SK-N-SH treated with all-trans-retinoic acid at 6 μM for 48 hours (cell line): ENCODE measurements at regions not wholly inside any gene's neighbourhood (a gene's known extent, or its start where the extent isn't known, plus 50 kb on each side); places are given as distances from the start of the nearest gene placed in this dataset.

ENCODE experiments used
- ARNTL ChIP-seq: fragments of 450-650 bp; formaldehyde crosslinking; IDR thresholded peaks from 2 replicates; pipeline ENCODE4 v1.5.0; 2020; ENCODE audit warnings: low read depth, mild to moderate bottlenecking, moderate library complexity, borderline replicate concordance
- CSRNP3 ChIP-seq: fragments of 250-450 bp; sonication (Bioruptor Pico); IDR thresholded peaks from 2 replicates; pipeline ENCODE4 v1.5.1; 2021; ENCODE audit warnings: mild to moderate bottlenecking, moderate library complexity
- RARB ChIP-seq: fragments of 250-450 bp; sonication (Bioruptor Pico); IDR thresholded peaks from 2 replicates; pipeline ENCODE4 v1.8.0; 2021; ENCODE audit warnings: mild to moderate bottlenecking, moderate library complexity
- TOX ChIP-seq: fragments of 250-450 bp; sonication (Bioruptor Pico); IDR thresholded peaks from 2 replicates; pipeline ENCODE4 v1.8.0; 2021; ENCODE audit warnings: mild to moderate bottlenecking, moderate library complexity, borderline replicate concordance
- ZFP3 ChIP-seq: fragments of 250-450 bp; sonication (Bioruptor Pico); IDR thresholded peaks from 2 replicates; pipeline ENCODE4 v1.5.0; 2020; ENCODE audit warnings: mild to moderate bottlenecking, moderate library complexity
- ZFP30 ChIP-seq: fragments of 450-650 bp; formaldehyde crosslinking; IDR thresholded peaks from 2 replicates; pipeline ENCODE4 v1.5.0; 2022; ENCODE audit warnings: mild to moderate bottlenecking, moderate library complexity
- TF ChIP-seq, protein P1 (sequence below): fragments of 250-450 bp; sonication (Bioruptor Pico); IDR thresholded peaks from 2 replicates; pipeline ENCODE4 v1.8.0; 2020; ENCODE audit warnings: mild to moderate bottlenecking, moderate library complexity, borderline replicate concordance

DNA sequence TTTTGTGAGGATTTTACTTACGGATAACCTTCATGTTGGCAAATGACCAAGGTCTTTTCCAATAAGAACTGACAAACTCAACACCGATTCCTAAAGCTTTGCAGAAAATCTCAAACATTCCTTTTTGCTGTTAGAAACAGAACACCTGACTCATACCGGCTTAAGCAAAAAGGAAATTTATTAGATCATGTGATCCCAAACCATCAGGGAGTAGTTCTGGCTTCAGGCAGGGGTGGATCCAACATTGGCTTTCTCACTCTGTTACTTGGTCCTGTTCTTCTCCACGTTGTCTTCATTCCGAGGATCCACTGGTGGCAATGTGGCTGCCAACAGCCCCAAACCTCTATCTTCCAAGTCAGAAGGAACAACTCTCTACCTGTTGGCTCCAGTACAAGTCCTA, 95.9 kb upstream of the PMEPA1 start:
- TF ChIP-seq, protein P1, sequence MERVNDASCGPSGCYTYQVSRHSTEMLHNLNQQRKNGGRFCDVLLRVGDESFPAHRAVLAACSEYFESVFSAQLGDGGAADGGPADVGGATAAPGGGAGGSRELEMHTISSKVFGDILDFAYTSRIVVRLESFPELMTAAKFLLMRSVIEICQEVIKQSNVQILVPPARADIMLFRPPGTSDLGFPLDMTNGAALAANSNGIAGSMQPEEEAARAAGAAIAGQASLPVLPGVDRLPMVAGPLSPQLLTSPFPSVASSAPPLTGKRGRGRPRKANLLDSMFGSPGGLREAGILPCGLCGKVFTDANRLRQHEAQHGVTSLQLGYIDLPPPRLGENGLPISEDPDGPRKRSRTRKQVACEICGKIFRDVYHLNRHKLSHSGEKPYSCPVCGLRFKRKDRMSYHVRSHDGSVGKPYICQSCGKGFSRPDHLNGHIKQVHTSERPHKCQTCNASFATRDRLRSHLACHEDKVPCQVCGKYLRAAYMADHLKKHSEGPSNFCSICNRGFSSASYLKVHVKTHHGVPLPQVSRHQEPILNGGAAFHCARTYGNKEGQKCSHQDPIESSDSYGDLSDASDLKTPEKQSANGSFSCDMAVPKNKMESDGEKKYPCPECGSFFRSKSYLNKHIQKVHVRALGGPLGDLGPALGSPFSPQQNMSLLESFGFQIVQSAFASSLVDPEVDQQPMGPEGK (CRISPR knock-in tag), result no peak
- TF ChIP-seq RARB, result no peak
- no peak for TF ChIP-seq TOX (CRISPR knock-in tag)
- TF ChIP-seq ARNTL (CRISPR knock-in tag), result no peak
- no peak for TF ChIP-seq CSRNP3 (CRISPR knock-in tag)
- no peak for TF ChIP-seq ZFP3 (CRISPR knock-in tag)
- no peak for TF ChIP-seq ZFP30 (CRISPR knock-in tag)
